Tibial artery (tissue), 4 donors: ENCODE measurements at regions not wholly inside any gene's neighbourhood (a gene's known extent, or its start where the extent isn't known, plus 50 kb on each side); places are given as distances from the start of the nearest gene placed in this dataset.
"Not testable (repeated sequence)": the region's sequence is repeated elsewhere in the genome, so short reads cannot be mapped to it uniquely, and the experiment has no call there.

Source experiments
- DNase-seq, 2 donors: peaks; one replicate each; pipeline ENCODE4 v3.0.0-alpha.2; 2019
- H3K27ac ChIP-seq, 2 donors: fragments of 200-600 bp; sonication (generic) in 1 of 2; 1 replicate in 1 of 2; 2 replicates in 1 of 2; pipeline ENCODE4 v1.5.1; 2018 to 2019; ENCODE audit warnings: mild to moderate bottlenecking in 1 of 2
- H3K27me3 ChIP-seq, 2 donors: fragments of 200-600 bp; sonication (generic) in 1 of 2; one replicate each; pipeline versions ENCODE4 v1.5.1 to v1.6.0; 2016 to 2019
- H3K36me3 ChIP-seq, 3 donors: fragments of 200-600 bp; sonication (generic) in 2 of 3; one replicate each; pipeline ENCODE4 v1.5.1; 2016 to 2019; ENCODE audit warnings: mild to moderate bottlenecking in 2 of 3
- H3K4me1 ChIP-seq, 4 donors: fragments of 200-600 bp; sonication (generic) in 2 of 4; 1 replicate in 3 of 4; 2 replicates in 1 of 4; pipeline ENCODE4 v1.5.1; 2016 to 2019
- H3K4me3 ChIP-seq, 2 donors: fragments of 200-600 bp; sonication (generic) in 1 of 2; 1 replicate in 1 of 2; 2 replicates in 1 of 2; pipeline ENCODE4 v1.5.1; 2018 to 2019; ENCODE audit warnings: mild to moderate bottlenecking in 2 of 2
- H3K9me3 ChIP-seq, 3 donors: fragments of 200-600 bp; sonication (generic) in 1 of 3; one replicate each; pipeline ENCODE4 v1.5.1; 2016 to 2019
- intact Hi-C: fragments of 100-400 bp; cut with DNase I; formaldehyde crosslinking; loops from one replicate; pipeline ENCODE4 v1.15.0; 2023; ENCODE audit warnings: low total_unique reads
- TF ChIP-seq, protein P1 (sequence below), 2 experiments: fragments of 200-600 bp in 1 of 2; fragments of 450-650 bp in 1 of 2; IDR thresholded peaks; one replicate each; pipeline ENCODE4 v1.5.1; 2017 to 2019; ENCODE audit warnings: antibody characterized with exemption in 2 of 2, mild to moderate bottlenecking in 1 of 2, moderate library complexity in 1 of 2

DNA sequence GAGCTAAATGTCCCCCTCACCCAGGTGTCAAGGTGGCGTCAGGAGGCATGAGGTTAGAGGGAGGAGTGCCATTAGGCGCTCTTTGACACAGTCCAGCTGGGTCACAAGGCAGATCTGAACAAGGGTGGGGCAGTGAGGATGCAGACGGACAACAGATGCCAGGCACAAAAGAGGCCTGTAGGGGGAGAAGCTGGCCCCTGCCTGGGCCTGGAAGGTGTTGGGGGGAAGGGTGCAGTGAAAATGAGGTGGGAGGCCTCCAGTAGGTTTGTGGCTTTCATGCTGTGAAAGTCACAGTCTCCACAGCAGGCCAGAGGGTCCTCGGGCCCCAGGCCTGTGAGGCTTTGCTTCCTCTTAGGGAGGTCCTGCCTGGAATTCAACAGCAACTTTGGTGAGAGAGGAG, 85.0 kb upstream of the PLET1 start:
- no peaks in the 10 kb centered on the region for H3K27me3 ChIP-seq
- peaks cover 0 to 16% (median 7%) of the 10 kb centered on the region in 4 donors for H3K4me1 ChIP-seq
- intact Hi-C loops = no loop called here
- H3K9me3 ChIP-seq = no peaks in the 10 kb centered on the region
- H3K36me3 ChIP-seq = no peaks in the 10 kb centered on the region
- H3K27ac ChIP-seq = no peak overlapping the region
- TF ChIP-seq, protein P1, sequence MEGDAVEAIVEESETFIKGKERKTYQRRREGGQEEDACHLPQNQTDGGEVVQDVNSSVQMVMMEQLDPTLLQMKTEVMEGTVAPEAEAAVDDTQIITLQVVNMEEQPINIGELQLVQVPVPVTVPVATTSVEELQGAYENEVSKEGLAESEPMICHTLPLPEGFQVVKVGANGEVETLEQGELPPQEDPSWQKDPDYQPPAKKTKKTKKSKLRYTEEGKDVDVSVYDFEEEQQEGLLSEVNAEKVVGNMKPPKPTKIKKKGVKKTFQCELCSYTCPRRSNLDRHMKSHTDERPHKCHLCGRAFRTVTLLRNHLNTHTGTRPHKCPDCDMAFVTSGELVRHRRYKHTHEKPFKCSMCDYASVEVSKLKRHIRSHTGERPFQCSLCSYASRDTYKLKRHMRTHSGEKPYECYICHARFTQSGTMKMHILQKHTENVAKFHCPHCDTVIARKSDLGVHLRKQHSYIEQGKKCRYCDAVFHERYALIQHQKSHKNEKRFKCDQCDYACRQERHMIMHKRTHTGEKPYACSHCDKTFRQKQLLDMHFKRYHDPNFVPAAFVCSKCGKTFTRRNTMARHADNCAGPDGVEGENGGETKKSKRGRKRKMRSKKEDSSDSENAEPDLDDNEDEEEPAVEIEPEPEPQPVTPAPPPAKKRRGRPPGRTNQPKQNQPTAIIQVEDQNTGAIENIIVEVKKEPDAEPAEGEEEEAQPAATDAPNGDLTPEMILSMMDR (IDR thresholded peaks at IDR 0.05) = no peak
- no peak overlapping the region for H3K4me3 ChIP-seq
- no peak for DNase-seq

DNA sequence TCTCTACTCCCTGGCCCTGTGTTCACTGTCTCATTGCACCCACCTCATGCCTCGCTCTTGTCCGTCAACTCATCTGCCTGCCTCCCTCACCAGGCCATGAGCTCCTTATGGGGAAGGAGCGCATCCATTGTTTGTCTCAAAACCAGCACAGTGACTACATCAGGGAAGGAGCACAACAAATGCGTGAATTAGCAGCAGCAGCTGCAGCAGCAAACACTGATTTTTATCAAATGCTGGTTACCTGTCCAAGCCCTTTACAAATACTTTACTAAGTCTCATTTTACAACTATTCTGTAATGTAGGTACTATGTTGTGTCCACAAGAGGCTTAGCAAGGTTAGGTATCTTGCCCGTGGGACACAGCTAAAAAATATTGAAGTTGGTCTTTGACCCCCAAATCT, 85.9 kb upstream of the PLET1 start:
- Histone ChIP-seq H3K36me3 (no peaks in the 10 kb centered on the region), H3K27me3 (no peaks in the 10 kb centered on the region), H3K4me1 (peaks cover 0 to 16% (median 7%) of the 10 kb centered on the region in 4 donors), H3K27ac (no peak overlapping the region), H3K4me3 (no peak overlapping the region), H3K9me3 (no peaks in the 10 kb centered on the region)
- TF ChIP-seq, protein P1 (IDR thresholded peaks at IDR 0.05) = no peak
- no peak for DNase-seq
- intact Hi-C loops = no loop called here

DNA sequence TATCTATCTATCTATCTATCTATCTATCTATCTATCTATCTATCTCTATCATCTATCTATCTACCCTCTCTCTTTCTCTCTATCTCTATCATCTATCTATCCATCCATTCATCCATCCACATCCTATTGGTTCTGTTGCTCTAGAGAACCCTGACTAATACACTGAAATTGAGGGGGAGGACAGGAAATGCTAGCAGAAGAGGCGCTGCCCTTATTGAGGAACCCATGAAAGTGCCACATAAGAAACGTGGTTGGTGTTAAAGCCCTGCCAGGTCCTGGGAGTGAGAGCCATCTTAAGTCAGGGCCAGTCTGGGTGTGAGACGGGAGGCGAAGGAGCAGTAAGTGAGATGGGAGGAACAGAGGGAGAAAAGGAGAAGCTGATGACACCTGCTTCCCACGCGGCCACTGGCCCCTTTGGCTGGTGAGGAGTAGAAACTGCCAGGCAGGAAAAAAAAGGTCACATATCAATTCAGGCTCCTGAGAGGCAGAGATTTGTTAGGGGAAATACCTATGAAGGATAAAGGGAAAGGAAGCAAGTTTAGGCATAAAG, 87.9 kb upstream of the PLET1 start:
- Histone ChIP-seq H3K4me3 (no peak overlapping the region), H3K4me1 (peaks cover 0 to 11% (median 4%) of the 10 kb centered on the region in 4 donors), H3K27me3 (no peaks in the 10 kb centered on the region), H3K9me3 (no peaks in the 10 kb centered on the region), H3K27ac (no peak overlapping the region), H3K36me3 (no peaks in the 10 kb centered on the region)
- no peak for DNase-seq
- TF ChIP-seq, protein P1 (IDR thresholded peaks at IDR 0.05) = no peak
- intact Hi-C loops = no loop called here

DNA sequence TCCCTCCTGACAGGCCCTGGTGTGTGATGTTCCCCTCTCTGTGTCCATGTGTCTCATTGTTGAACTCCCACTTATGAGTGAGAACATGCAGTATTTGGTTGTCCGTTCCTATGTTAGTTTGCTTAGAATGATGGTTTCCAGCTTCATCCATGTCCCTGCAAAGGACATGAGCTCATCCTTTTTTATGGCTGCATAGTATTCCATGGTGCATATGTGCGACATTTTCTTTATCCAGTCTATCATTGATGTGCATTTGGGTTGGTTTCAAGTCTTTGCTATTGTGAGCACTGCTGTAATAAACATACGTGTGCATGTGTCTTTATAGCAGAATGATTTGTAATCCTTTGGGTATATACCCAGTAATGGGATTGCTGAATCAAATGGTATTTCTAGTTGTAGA, 90.8 kb upstream of the PLET1 start:
- H3K4me1 ChIP-seq, H3K36me3 ChIP-seq, intact Hi-C loops, H3K9me3 ChIP-seq, DNase-seq, H3K27me3 ChIP-seq, H3K4me3 ChIP-seq, H3K27ac ChIP-seq: not testable (repeated sequence)

DNA sequence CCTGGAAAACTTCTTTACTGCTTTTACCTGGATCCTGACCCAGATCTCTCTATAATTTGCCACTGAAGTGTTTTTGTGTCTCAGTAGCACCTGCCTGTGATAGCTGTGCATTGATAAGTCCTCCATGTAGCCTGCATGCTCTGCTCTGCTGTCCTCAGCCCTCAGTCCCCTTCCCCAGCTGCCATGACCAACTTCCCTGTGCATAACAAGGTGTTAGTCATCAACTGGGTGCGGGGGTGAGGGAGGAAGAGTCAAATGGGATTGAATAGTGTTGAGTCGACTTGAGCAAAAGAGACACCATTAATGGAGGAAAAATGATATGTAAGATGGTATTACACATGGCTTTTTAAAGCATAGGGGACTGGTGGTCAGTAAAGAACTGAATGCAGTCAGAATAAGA, 92.2 kb upstream of the PLET1 start:
- Histone ChIP-seq H3K9me3 (no peaks in the 10 kb centered on the region), H3K4me1 (no peaks in the 10 kb centered on the region), H3K27ac (no peak overlapping the region), H3K4me3 (no peak overlapping the region), H3K27me3 (no peaks in the 10 kb centered on the region), H3K36me3 (no peaks in the 10 kb centered on the region)
- no peak for DNase-seq
- intact Hi-C loops = no loop called here
- TF ChIP-seq, protein P1 (IDR thresholded peaks at IDR 0.05) = no peak

DNA sequence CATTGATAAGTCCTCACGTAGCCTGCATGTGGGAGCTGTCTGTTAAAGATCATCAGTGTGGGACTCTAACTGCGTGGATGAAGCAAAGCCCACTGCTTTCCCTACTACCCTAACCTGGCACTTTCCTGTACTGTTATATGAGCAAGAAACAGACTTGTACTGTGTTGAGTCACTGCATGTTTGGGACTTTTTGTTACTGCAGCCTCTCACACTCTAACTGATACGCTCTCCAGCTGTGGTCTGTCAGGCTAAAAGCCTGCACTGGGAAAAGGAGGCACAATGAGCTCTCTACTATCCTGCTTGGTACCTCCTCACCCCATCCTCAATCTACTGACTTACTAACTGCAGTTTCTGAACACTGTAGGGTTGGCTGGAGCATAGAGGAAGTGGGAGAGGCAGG, 93.7 kb upstream of the PLET1 start:
- TF ChIP-seq, protein P1 (IDR thresholded peaks at IDR 0.05) = no peak
- intact Hi-C loops = no loop called here
- Histone ChIP-seq H3K27ac (no peak overlapping the region), H3K36me3 (no peaks in the 10 kb centered on the region), H3K27me3 (no peaks in the 10 kb centered on the region), H3K9me3 (no peaks in the 10 kb centered on the region), H3K4me1 (no peaks in the 10 kb centered on the region), H3K4me3 (no peak overlapping the region)
- no peak for DNase-seq
